ENCODE measurements at regions not wholly inside any gene's neighbourhood (a gene's known extent, or its start where the extent isn't known, plus 50 kb on each side); places are given as distances from the start of the nearest gene placed in this dataset.

GRCh38 chr2:14572633-14573032, 59.9 kb upstream of the LRATD1 start:
- FAIRE-seq (no peak), DNase-seq (ENCODE audit: insufficient read length, low spot score) (no peak)
- no peak for TF ChIP-seq POLR2A (IDR thresholded peaks at IDR 0.05; ENCODE audit: low read depth, low read length)

- FAIRE-seq (no peak), DNase-seq (ENCODE audit: insufficient read length, low spot score) (no peak)
- no peak for TF ChIP-seq POLR2A (IDR thresholded peaks at IDR 0.05; ENCODE audit: low read depth, low read length)
Measured at GRCh38 chr2:14577843-14578242, 54.7 kb upstream of the LRATD1 start.
